GM13976 (cell line): ENCODE measurements at regions not wholly inside any gene's neighbourhood (a gene's known extent, or its start where the extent isn't known, plus 50 kb on each side); places are given as distances from the start of the nearest gene placed in this dataset.

Source experiments
- DNase-seq: peaks from one replicate; pipeline ENCODE4 v3.0.0; 2012; ENCODE audit warnings: low spot score
- in situ Hi-C: fragments of 300-500 bp; cut with MboI; formaldehyde crosslinking; loops from one replicate; pipeline ENCODE4 v1.12.0; 2022; ENCODE audit warnings: low sequenced_read_pairs, mixed read lengths, inconsistent platforms; ENCODE audit not compliant: unreplicated experiment
- TF ChIP-seq, protein P1 (sequence below): IDR thresholded peaks from 2 replicates; pipeline ENCODE4 v1.5.1; 2012; ENCODE audit warnings: borderline replicate concordance, mild to moderate bottlenecking; ENCODE audit not compliant: insufficient read depth; ENCODE audit errors: extremely low read depth, missing control alignments, control extremely low read depth

DNA sequence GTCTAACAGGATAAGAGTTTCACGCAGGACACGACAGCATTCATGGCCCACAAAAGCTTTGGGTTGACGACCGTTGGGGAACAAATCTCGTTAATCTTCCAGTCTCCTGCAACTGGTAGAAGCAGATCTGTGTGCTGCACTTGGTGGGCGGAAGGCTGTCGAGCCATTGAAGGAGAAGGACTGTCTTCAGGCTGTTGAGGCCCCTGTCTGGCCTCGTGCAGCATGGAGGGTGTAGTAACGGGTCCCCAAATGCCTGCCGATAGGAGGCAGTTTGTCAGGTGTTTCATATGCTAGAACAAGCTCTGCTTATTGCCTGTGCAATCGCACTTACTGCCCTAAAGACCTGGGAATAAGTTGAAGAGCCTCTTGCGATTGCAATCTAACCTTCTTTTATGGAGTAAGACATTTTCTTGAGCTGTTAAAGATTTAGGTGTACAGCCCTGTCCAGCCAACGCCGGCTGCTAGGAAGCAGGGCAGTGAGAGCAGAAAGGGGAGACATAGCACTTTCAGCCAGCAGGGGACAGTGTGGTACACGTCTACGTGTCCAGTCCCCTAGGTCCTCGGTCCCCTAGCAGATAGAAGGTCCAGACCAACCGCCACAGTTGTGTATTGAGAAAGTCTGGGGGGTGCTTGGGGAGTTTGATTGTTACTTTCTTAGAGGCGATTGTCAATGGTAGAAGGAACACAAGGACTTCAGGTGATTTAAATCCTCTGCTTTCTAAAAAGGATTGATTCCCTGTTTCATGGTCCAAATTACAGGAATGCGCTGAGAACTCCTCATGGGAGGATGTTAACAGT lies 102.3 kb upstream of the TMPRSS2 start:
- TF ChIP-seq, protein P1, sequence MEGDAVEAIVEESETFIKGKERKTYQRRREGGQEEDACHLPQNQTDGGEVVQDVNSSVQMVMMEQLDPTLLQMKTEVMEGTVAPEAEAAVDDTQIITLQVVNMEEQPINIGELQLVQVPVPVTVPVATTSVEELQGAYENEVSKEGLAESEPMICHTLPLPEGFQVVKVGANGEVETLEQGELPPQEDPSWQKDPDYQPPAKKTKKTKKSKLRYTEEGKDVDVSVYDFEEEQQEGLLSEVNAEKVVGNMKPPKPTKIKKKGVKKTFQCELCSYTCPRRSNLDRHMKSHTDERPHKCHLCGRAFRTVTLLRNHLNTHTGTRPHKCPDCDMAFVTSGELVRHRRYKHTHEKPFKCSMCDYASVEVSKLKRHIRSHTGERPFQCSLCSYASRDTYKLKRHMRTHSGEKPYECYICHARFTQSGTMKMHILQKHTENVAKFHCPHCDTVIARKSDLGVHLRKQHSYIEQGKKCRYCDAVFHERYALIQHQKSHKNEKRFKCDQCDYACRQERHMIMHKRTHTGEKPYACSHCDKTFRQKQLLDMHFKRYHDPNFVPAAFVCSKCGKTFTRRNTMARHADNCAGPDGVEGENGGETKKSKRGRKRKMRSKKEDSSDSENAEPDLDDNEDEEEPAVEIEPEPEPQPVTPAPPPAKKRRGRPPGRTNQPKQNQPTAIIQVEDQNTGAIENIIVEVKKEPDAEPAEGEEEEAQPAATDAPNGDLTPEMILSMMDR: peak; percentile 59
- DNase-seq: peak; percentile 64
- in situ Hi-C loops: loop anchor here (25.0 kb wide), 1 partner anchor 502 kb away; no protein-coding TSS in a partner anchor

DNA sequence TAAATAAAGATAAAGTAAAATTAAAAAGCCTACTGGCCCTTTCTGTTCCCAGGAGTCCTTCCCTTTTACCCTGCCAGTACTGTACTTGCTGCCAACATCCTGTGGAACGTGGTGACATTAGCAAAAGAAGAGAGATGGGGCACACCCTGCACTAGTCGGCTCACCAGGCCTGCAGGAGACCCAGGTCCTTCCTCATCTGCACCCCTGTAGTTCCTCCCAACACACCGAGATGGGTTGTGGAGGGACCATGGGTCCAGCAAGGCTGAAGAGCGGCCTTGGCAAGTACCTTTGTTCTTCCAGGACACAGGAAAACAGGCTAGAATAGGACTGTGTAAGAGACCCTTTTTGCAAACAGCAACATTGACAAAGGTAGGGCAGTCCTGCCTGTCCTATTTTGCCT lies 98.7 kb upstream of the TMPRSS2 start:
- in situ Hi-C loops: loop anchor here (25.0 kb wide), 1 partner anchor 506 kb away; no protein-coding TSS in a partner anchor
- no peak for DNase-seq
- TF ChIP-seq, protein P1: no peak

- in situ Hi-C loops: loop anchor here (25.0 kb wide), 1 partner anchor 506 kb away; no protein-coding TSS in a partner anchor
- TF ChIP-seq, protein P1: no peak
- DNase-seq: no peak
Measured at GRCh38 chr21:41605934-41606285, 98.0 kb upstream of the TMPRSS2 start.

DNA sequence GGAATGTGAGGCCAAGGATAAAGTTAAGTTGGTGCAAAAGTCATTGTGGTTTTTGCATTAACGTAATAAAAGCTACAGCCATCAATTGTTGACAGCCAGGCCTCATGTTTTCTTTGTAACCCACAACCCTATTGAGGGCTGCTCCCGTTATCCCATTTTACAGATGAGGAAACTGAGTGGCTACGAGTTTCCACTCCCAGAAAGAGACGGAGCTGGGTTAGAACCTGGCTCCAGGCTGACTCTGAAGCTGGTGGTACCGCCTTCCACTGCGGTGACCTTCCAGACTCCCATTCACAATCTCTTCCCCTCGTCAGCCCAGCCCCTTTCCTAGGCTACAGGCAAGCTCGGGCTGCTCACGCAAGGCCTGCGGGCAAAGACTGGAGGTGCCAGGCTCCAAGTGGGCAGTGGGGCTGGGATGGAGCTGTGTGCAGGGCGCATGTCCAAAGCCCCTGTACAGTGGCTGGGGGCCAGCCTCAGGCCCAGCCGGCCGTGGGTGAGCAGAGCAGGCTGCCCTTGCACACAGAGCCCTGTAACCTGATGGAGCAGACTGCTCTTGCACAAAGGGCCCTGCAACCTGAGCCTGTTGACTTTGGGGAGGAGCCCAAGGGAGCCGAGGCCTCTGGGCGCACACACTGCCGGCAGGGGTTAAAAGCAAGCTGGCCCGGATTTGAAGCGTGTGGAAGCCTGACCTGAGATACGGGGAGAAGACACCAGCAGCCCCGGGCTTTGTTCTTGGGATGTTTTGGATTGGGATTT lies 97.4 kb upstream of the TMPRSS2 start:
- in situ Hi-C loops: loop anchor here (25.0 kb wide), 1 partner anchor 507 kb away; no protein-coding TSS in a partner anchor
- no peak for DNase-seq
- TF ChIP-seq, protein P1: no peak

GRCh38 chr21:41604583-41605041 lies 96.7 kb upstream of the TMPRSS2 start:
- in situ Hi-C loops: loop anchor here (25.0 kb wide), 1 partner anchor 508 kb away; no protein-coding TSS in a partner anchor
- TF ChIP-seq, protein P1: no peak
- DNase-seq: no peak

DNA sequence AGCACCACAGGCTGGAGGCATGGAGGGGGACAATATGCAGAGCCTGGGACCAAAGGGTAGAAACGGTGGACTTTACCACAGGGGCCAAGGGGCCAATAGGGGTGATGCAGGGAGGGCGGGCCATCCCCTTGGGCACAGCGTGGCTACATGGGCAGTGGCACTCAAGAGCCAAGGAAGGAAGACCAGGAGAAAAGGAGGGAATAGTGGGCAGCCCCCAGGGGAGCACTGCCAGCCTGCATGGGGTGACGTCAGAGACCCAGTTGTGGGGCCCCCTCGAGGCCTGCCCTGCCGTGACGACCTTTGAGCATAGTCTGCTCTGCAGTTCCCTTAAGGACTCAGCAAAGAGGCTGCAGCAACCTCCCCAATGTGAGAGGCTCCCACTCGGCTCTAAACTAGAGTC lies 95.5 kb upstream of the TMPRSS2 start:
- TF ChIP-seq, protein P1: no peak
- in situ Hi-C loops: loop anchor here (25.0 kb wide), 1 partner anchor 509 kb away; no protein-coding TSS in a partner anchor
- no peak for DNase-seq
